Neural crest cell (in vitro differentiated cells): ENCODE measurements at regions not wholly inside any gene's neighbourhood (a gene's known extent, or its start where the extent isn't known, plus 50 kb on each side); places are given as distances from the start of the nearest gene placed in this dataset.
A peak's percentile ranks its signal among the peaks of the same experiment; 100 is the strongest.

Source experiments
- DNase-seq: peaks from one replicate; pipeline ENCODE4 v3.0.0; 2021; ENCODE audit warnings: low read depth, mixed read lengths, low spot score
- H3K27ac Mint-ChIP-seq: one replicate; pipeline ENCODE4 v1.8.0; 2021; ENCODE audit warnings: mild to moderate bottlenecking, mixed read lengths; ENCODE audit not compliant: unreplicated experiment
- H3K27me3 Mint-ChIP-seq: 2 replicates; pipeline ENCODE4 v1.8.0; 2021; ENCODE audit warnings: low read depth, mild to moderate bottlenecking, mixed read lengths
- H3K36me3 Mint-ChIP-seq: 2 replicates; pipeline ENCODE4 v1.8.0; 2021; ENCODE audit warnings: low read depth, mild to moderate bottlenecking, mixed read lengths
- H3K4me1 Mint-ChIP-seq: 2 replicates; pipeline ENCODE4 v1.8.0; 2021; ENCODE audit warnings: mixed read lengths
- H3K4me3 Mint-ChIP-seq: one replicate; pipeline ENCODE4 v1.8.0; 2021; ENCODE audit warnings: mild to moderate bottlenecking, mixed read lengths
- H3K9me3 Mint-ChIP-seq: 2 replicates; pipeline ENCODE4 v1.8.0; 2021; ENCODE audit warnings: mixed read lengths
- TF ChIP-seq, protein P1 (sequence below): fragments of 200-600 bp; sonication (generic); conservative IDR thresholded peaks from 2 replicates; pipeline ENCODE4 v1.5.0; 2021; ENCODE audit warnings: antibody characterized with exemption, mild to moderate bottlenecking

DNA sequence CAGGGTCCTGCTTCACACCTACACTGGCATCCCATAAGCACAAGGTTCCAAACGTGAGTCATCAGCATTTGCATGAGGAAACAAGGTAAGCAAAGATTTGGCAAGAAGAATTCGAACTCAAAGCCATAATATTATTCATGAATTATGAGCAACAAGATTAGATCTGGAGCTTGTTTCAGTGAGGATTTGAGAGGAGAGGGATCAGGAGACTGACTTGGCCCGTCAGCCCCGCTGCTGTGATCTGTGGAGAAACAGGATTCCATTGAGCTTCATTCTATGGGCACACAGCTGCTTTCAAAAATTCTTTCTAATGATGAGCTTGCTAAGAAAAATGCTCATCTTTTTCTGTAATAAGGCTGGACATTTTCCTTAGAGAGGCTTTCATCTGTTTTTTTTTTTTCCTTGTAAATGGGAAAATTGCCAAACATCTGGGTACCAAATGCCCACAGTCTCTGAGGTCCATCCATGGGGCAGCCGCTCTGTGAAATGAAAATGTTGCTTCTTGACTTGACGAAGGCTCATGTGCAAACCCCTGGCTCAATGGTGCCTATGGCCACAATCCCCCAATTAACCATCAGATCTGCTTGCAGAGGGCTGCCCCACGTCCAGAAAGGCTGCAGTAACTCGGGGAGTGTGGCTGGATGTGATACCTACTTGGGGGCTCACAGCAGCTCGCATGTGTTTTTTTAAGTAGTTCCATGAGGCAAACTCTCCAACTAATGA, 179.3 kb downstream of the TMEM18 start:
- Mint-ChIP-seq H3K27ac (no peak overlapping the region), H3K36me3 (no peaks in the 10 kb centered on the region), H3K4me3 (no peak overlapping the region), H3K9me3 (no peaks in the 10 kb centered on the region), H3K4me1 (peaks cover 14% of the 10 kb centered on the region), H3K27me3 (no peaks in the 10 kb centered on the region)
- TF ChIP-seq, protein P1, sequence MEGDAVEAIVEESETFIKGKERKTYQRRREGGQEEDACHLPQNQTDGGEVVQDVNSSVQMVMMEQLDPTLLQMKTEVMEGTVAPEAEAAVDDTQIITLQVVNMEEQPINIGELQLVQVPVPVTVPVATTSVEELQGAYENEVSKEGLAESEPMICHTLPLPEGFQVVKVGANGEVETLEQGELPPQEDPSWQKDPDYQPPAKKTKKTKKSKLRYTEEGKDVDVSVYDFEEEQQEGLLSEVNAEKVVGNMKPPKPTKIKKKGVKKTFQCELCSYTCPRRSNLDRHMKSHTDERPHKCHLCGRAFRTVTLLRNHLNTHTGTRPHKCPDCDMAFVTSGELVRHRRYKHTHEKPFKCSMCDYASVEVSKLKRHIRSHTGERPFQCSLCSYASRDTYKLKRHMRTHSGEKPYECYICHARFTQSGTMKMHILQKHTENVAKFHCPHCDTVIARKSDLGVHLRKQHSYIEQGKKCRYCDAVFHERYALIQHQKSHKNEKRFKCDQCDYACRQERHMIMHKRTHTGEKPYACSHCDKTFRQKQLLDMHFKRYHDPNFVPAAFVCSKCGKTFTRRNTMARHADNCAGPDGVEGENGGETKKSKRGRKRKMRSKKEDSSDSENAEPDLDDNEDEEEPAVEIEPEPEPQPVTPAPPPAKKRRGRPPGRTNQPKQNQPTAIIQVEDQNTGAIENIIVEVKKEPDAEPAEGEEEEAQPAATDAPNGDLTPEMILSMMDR, result no peak
- no peak for DNase-seq

DNA sequence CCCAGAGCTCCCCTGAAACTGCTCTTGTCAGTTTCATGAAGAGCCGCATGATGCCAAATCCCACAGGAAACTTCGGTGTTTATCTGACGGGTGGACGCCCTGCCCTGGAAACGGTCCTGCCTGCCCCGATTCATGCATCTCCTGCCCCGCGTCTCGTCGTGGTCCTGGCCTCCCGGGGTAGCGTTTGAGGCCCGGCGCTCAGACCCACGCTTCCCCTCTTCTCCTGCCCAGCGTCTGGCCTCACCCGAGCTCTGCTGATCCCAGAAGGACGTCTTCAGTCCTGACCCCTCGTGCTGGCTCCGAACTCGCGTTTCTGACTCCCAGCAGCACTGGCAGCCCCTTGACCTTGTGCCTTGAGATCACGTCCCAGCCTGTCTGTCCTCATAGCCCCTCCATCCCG, 180.5 kb downstream of the TMEM18 start:
- Mint-ChIP-seq H3K27me3 (no peaks in the 10 kb centered on the region), H3K36me3 (no peaks in the 10 kb centered on the region), H3K9me3 (no peaks in the 10 kb centered on the region), H3K27ac (peak overlapping the region; percentile 10), H3K4me1 (peaks cover 11% of the 10 kb centered on the region), H3K4me3 (no peak overlapping the region)
- TF ChIP-seq, protein P1, result no peak
- no peak for DNase-seq

DNA sequence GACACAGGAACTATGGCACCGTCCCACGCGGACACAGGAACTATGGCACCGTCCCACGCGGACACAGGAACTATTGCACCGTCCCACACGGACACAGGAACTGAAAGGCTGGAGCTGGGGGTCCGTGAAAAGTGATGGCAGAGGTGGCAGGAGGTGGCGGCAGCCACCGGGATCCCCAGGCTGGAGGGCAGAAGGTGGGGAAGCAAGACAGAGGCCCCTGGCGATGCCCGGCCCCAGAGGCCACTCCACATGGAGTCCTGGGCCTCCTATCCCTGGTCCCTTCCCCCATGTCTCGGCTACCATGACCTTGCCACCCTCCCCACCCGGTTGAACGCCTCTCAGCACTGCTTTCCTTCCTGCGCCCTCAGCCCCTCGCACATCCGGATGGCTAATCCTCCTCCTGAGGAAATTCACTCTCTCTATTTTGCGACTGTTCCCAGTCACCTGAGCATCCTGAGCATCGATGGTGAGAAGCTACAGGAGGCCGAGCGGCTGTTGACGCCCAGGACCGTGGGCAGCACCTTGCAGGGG, 181.4 kb downstream of the TMEM18 start:
- Mint-ChIP-seq H3K4me1 (peaks cover 5% of the 10 kb centered on the region), H3K9me3 (no peaks in the 10 kb centered on the region), H3K27me3 (no peaks in the 10 kb centered on the region), H3K27ac (no peak overlapping the region), H3K4me3 (no peak overlapping the region), H3K36me3 (no peaks in the 10 kb centered on the region)
- TF ChIP-seq, protein P1, result no peak
- no peak for DNase-seq

DNA sequence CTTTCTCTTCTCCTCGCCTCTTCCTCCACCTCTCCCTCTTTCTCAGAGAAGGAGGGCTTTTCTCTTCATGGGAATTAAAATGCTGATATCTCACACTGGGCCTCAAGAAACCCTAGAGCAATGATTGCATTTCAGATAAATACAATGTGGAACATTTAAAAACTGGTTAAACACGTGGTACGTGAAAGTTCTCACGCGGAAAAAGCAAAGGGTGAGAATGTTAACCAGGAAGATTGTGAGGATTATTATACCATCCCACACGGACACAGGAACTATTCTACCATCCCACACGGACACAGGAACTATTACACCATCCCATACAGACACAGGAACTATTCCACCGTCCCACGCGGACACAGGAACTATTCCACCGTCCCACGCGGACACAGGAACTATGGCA, 182.4 kb downstream of the TMEM18 start:
- Mint-ChIP-seq H3K27me3 (no peaks in the 10 kb centered on the region), H3K27ac (no peak overlapping the region), H3K9me3 (no peaks in the 10 kb centered on the region), H3K4me3 (no peak overlapping the region), H3K4me1 (no peaks in the 10 kb centered on the region), H3K36me3 (no peaks in the 10 kb centered on the region)
- no peak for DNase-seq
- TF ChIP-seq, protein P1, result no peak

DNA sequence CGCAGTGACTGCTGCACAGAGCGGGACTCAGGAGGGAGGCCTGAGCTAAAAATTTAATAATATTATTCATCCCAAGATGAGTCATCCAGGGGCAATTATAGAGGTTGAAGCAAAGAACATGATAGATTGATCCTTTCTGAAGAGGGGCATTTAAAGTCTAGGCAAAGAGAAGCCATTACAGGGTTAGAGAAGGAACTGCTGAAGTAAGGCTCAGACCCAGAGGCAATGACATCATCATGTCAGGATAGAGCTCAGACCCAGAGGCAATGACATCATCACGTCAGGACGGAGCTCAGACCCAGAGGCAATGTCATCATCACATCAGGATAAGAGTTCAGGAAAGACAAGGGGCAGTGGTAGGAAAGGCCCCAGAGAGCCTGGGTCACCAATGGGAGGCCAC, 184.0 kb downstream of the TMEM18 start:
- Mint-ChIP-seq H3K36me3 (no peaks in the 10 kb centered on the region), H3K4me3 (no peak overlapping the region), H3K27me3 (peaks cover 2% of the 10 kb centered on the region), H3K4me1 (no peaks in the 10 kb centered on the region), H3K9me3 (no peaks in the 10 kb centered on the region), H3K27ac (no peak overlapping the region)
- DNase-seq, result no peak
- TF ChIP-seq, protein P1, result no peak
